ENCODE measurements at regions not wholly inside any gene's neighbourhood (a gene's known extent, or its start where the extent isn't known, plus 50 kb on each side); places are given as distances from the start of the nearest gene placed in this dataset.
"Not testable (repeated sequence)": the region's sequence is repeated elsewhere in the genome, so short reads cannot be mapped to it uniquely, and the experiment has no call there.

- Histone ChIP-seq H3K36me3 (no peaks in the 10 kb centered on the region), H3K27ac (no peak overlapping the region), H3K9me3 (no peaks in the 10 kb centered on the region), H3K4me1 (no peaks in the 10 kb centered on the region), H3K27me3 (no peaks in the 10 kb centered on the region), H3K4me3 (no peak overlapping the region)
- DNase-seq: no peak
- intact Hi-C loops (cut with DNase I; ENCODE audit: low total_unique reads): no loop called here
- TF ChIP-seq, protein P1, sequence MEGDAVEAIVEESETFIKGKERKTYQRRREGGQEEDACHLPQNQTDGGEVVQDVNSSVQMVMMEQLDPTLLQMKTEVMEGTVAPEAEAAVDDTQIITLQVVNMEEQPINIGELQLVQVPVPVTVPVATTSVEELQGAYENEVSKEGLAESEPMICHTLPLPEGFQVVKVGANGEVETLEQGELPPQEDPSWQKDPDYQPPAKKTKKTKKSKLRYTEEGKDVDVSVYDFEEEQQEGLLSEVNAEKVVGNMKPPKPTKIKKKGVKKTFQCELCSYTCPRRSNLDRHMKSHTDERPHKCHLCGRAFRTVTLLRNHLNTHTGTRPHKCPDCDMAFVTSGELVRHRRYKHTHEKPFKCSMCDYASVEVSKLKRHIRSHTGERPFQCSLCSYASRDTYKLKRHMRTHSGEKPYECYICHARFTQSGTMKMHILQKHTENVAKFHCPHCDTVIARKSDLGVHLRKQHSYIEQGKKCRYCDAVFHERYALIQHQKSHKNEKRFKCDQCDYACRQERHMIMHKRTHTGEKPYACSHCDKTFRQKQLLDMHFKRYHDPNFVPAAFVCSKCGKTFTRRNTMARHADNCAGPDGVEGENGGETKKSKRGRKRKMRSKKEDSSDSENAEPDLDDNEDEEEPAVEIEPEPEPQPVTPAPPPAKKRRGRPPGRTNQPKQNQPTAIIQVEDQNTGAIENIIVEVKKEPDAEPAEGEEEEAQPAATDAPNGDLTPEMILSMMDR (IDR thresholded peaks at IDR 0.05): no peak
- TF ChIP-seq POLR2A (IDR thresholded peaks at IDR 0.05): no peak
These were observed 188.9 kb downstream of the NAF1 start for GRCh38 chr4:162977788-162978187.

- TF ChIP-seq POLR2A (IDR thresholded peaks at IDR 0.05): no peak
- TF ChIP-seq, protein P1 (IDR thresholded peaks at IDR 0.05): no peak
- Histone ChIP-seq H3K9me3 (no peaks in the 10 kb centered on the region), H3K27me3 (no peaks in the 10 kb centered on the region), H3K36me3 (no peaks in the 10 kb centered on the region), H3K4me1 (no peaks in the 10 kb centered on the region), H3K27ac (no peak overlapping the region), H3K4me3 (no peak overlapping the region)
- DNase-seq: no peak
- intact Hi-C loops (cut with DNase I; ENCODE audit: low total_unique reads): no loop called here
These were observed 193.9 kb downstream of the NAF1 start for GRCh38 chr4:162972661-162973330.

GRCh38 chr4:162969194-162969593 is 197.5 kb downstream of the NAF1 start:
- intact Hi-C loops (cut with DNase I; ENCODE audit: low total_unique reads): no loop called here
- TF ChIP-seq, protein P1 (IDR thresholded peaks at IDR 0.05): no peak
- TF ChIP-seq POLR2A (IDR thresholded peaks at IDR 0.05): no peak
- Histone ChIP-seq H3K9me3 (no peaks in the 10 kb centered on the region), H3K4me1 (no peaks in the 10 kb centered on the region), H3K27ac (no peak overlapping the region), H3K4me3 (no peak overlapping the region), H3K36me3 (no peaks in the 10 kb centered on the region), H3K27me3 (no peaks in the 10 kb centered on the region)
- no peak for DNase-seq

DNA sequence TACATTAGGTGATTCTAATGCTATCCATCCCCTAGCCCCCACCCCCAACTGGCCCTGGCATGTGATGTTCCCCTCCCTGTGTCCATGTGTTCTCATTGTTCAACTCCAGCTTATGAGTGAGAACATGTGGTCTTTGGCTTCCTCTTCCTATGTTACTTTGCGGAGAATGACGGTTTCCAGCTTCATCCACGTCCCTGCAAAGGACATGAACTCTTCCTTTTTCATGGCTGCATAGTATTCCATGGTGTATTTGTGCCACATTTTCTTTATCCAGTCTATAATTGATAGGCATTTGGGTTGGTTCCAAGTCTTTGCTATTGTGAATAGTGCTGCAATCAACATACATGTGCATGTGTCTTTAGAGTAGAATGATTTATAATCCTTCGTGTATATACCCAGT is 200.7 kb downstream of the NAF1 start:
- DNase-seq; intact Hi-C loops (cut with DNase I; ENCODE audit: low total_unique reads); H3K4me1 ChIP-seq; H3K9me3 ChIP-seq; H3K27ac ChIP-seq; H3K36me3 ChIP-seq; H3K27me3 ChIP-seq; H3K4me3 ChIP-seq: not testable (repeated sequence)

- H3K9me3 ChIP-seq: no peaks in the 10 kb centered on the region
- no peak overlapping the region for H3K27ac ChIP-seq
- H3K27me3 ChIP-seq: no peaks in the 10 kb centered on the region
- H3K4me1 ChIP-seq: no peaks in the 10 kb centered on the region
- intact Hi-C loops (cut with DNase I; ENCODE audit: low total_unique reads): no loop called here
- no peak for TF ChIP-seq POLR2A (IDR thresholded peaks at IDR 0.05)
- TF ChIP-seq, protein P1 (IDR thresholded peaks at IDR 0.05): no peak
- H3K4me3 ChIP-seq: no peak overlapping the region
- DNase-seq: no peak
- no peaks in the 10 kb centered on the region for H3K36me3 ChIP-seq
These were observed 207.6 kb downstream of the NAF1 start for GRCh38 chr4:162959046-162959445.

Data from uterus (tissue), 3 donors.